ENCODE measurements at regions not wholly inside any gene's neighbourhood (a gene's known extent, or its start where the extent isn't known, plus 50 kb on each side); places are given as distances from the start of the nearest gene placed in this dataset.
A peak's percentile ranks its signal among the peaks of the same experiment; 100 is the strongest.

- no peaks in the 10 kb centered on the region for H3K27me3 ChIP-seq (ENCODE audit: insufficient read depth, low read depth, low read length)
- no peaks in the 10 kb centered on the region for H3K36me3 ChIP-seq (ENCODE audit: insufficient read depth, low read length)
- TF ChIP-seq TAF1 (IDR thresholded peaks at IDR 0.05; ENCODE audit: low read depth) (no peak), MXI1 (conservative IDR thresholded peaks at IDR 0.05; ENCODE audit: poor library complexity, severe bottlenecking) (no peak), EZH2 (IDR thresholded peaks at IDR 0.05; ENCODE audit: borderline replicate concordance, insufficient read depth, low read length, poor library complexity, severe bottlenecking) (no peak), SMC3 (conservative IDR thresholded peaks at IDR 0.05; ENCODE audit: poor library complexity) (no peak), EP300 (conservative IDR thresholded peaks at IDR 0.05; ENCODE audit: poor library complexity, severe bottlenecking) (peak; percentile 100), POLR2AphosphoS5 (IDR thresholded peaks at IDR 0.05) (peak; percentile 88), RAD21 (conservative IDR thresholded peaks at IDR 0.05) (no peak)
- TF ChIP-seq, protein P1, sequence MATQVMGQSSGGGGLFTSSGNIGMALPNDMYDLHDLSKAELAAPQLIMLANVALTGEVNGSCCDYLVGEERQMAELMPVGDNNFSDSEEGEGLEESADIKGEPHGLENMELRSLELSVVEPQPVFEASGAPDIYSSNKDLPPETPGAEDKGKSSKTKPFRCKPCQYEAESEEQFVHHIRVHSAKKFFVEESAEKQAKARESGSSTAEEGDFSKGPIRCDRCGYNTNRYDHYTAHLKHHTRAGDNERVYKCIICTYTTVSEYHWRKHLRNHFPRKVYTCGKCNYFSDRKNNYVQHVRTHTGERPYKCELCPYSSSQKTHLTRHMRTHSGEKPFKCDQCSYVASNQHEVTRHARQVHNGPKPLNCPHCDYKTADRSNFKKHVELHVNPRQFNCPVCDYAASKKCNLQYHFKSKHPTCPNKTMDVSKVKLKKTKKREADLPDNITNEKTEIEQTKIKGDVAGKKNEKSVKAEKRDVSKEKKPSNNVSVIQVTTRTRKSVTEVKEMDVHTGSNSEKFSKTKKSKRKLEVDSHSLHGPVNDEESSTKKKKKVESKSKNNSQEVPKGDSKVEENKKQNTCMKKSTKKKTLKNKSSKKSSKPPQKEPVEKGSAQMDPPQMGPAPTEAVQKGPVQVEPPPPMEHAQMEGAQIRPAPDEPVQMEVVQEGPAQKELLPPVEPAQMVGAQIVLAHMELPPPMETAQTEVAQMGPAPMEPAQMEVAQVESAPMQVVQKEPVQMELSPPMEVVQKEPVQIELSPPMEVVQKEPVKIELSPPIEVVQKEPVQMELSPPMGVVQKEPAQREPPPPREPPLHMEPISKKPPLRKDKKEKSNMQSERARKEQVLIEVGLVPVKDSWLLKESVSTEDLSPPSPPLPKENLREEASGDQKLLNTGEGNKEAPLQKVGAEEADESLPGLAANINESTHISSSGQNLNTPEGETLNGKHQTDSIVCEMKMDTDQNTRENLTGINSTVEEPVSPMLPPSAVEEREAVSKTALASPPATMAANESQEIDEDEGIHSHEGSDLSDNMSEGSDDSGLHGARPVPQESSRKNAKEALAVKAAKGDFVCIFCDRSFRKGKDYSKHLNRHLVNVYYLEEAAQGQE (IDR thresholded peaks at IDR 0.05; ENCODE audit: borderline replicate concordance) = no peak
- TF ChIP-seq, protein P2, sequence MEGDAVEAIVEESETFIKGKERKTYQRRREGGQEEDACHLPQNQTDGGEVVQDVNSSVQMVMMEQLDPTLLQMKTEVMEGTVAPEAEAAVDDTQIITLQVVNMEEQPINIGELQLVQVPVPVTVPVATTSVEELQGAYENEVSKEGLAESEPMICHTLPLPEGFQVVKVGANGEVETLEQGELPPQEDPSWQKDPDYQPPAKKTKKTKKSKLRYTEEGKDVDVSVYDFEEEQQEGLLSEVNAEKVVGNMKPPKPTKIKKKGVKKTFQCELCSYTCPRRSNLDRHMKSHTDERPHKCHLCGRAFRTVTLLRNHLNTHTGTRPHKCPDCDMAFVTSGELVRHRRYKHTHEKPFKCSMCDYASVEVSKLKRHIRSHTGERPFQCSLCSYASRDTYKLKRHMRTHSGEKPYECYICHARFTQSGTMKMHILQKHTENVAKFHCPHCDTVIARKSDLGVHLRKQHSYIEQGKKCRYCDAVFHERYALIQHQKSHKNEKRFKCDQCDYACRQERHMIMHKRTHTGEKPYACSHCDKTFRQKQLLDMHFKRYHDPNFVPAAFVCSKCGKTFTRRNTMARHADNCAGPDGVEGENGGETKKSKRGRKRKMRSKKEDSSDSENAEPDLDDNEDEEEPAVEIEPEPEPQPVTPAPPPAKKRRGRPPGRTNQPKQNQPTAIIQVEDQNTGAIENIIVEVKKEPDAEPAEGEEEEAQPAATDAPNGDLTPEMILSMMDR (IDR thresholded peaks at IDR 0.05; ENCODE audit: poor library complexity, severe bottlenecking) = no peak
- no peak overlapping the region for H3K27ac ChIP-seq (ENCODE audit: low read length)
- H2AFZ ChIP-seq (ENCODE audit: low read depth, low read length) = no peak overlapping the region
- no peaks in the 10 kb centered on the region for H3K9me3 ChIP-seq (ENCODE audit: low read length)
- H3K9me2 ChIP-seq (ENCODE audit: insufficient read depth, low read length) = no peaks in the 10 kb centered on the region
- no peak overlapping the region for H3K4me2 ChIP-seq (ENCODE audit: low read length)
- no peak overlapping the region for H3K4me3 ChIP-seq (ENCODE audit: low read length)
- H3K9ac ChIP-seq (ENCODE audit: low read length) = no peak overlapping the region
- no peaks in the 10 kb centered on the region for H4K20me1 ChIP-seq (ENCODE audit: insufficient read depth)
- H3K79me2 ChIP-seq (replicated peaks; ENCODE audit: insufficient read depth, low read length) = no peaks in the 10 kb centered on the region
- no peaks in the 10 kb centered on the region for H3F3A ChIP-seq (ENCODE audit: insufficient read depth, low read length, poor library complexity, severe bottlenecking)
Observed at GRCh38 chr5:9830184-9830583, 200.0 kb upstream of the TAS2R1 start.

DNA sequence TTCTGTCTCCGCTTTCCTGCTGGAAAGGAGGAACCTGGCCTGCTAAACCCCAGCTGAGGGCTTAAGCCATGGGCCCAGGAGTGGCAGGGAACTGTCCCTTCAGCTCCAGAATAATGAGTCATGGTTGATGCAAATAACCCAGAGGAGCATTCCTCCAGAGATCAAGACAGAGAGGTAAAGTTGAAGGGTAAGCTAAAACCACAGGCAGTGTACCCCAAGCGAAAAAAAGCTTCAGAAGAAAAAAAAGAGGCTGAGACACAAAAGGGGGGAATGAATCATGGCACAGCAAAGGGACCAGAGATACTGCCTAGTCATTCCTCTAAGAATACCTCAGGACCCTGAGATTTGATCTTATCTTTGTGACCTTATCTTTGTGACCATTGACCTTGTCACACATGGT lies 199.5 kb upstream of the TAS2R1 start:
- Histone ChIP-seq H3K9ac (ENCODE audit: low read length) (no peak overlapping the region), H4K20me1 (ENCODE audit: insufficient read depth) (no peaks in the 10 kb centered on the region), H3K9me2 (ENCODE audit: insufficient read depth, low read length) (no peaks in the 10 kb centered on the region), H3F3A (ENCODE audit: insufficient read depth, low read length, poor library complexity, severe bottlenecking) (no peaks in the 10 kb centered on the region), H3K36me3 (ENCODE audit: insufficient read depth, low read length) (no peaks in the 10 kb centered on the region), H3K79me2 (replicated peaks; ENCODE audit: insufficient read depth, low read length) (no peaks in the 10 kb centered on the region), H3K9me3 (ENCODE audit: low read length) (no peaks in the 10 kb centered on the region), H3K4me2 (ENCODE audit: low read length) (no peak overlapping the region), H2AFZ (ENCODE audit: low read depth, low read length) (no peak overlapping the region), H3K4me3 (ENCODE audit: low read length) (no peak overlapping the region), H3K27ac (ENCODE audit: low read length) (no peak overlapping the region), H3K27me3 (ENCODE audit: insufficient read depth, low read depth, low read length) (no peaks in the 10 kb centered on the region)
- TF ChIP-seq MXI1 (conservative IDR thresholded peaks at IDR 0.05; ENCODE audit: poor library complexity, severe bottlenecking) (no peak), POLR2AphosphoS5 (IDR thresholded peaks at IDR 0.05) (no peak), EZH2 (IDR thresholded peaks at IDR 0.05; ENCODE audit: borderline replicate concordance, insufficient read depth, low read length, poor library complexity, severe bottlenecking) (no peak)

All from neural cell (in vitro differentiated cells).